T-helper 9 cell (primary cell): ENCODE measurements at regions not wholly inside any gene's neighbourhood (a gene's known extent, or its start where the extent isn't known, plus 50 kb on each side); places are given as distances from the start of the nearest gene placed in this dataset.
"Not testable (repeated sequence)": the region's sequence is repeated elsewhere in the genome, so short reads cannot be mapped to it uniquely, and the experiment has no call there.

Experiments
- DNase-seq: peaks from one replicate; pipeline ENCODE4 v3.0.0-alpha.2; 2020

GRCh38 chr14:85917716-85918115 lies 387.8 kb downstream of the FLRT2 start:
- no peak for DNase-seq

GRCh38 chr14:85915711-85916110 lies 385.8 kb downstream of the FLRT2 start:
- no peak for DNase-seq

GRCh38 chr14:85912141-85912540 lies 382.2 kb downstream of the FLRT2 start:
- no peak for DNase-seq

GRCh38 chr14:85911044-85911443 lies 381.1 kb downstream of the FLRT2 start:
- no peak for DNase-seq

GRCh38 chr14:85909581-85909980 lies 379.6 kb downstream of the FLRT2 start:
- no peak for DNase-seq

GRCh38 chr14:85907536-85907935 lies 377.6 kb downstream of the FLRT2 start:
- no peak for DNase-seq

GRCh38 chr14:85897808-85898207 lies 367.9 kb downstream of the FLRT2 start:
- DNase-seq = no peak

- no peak for DNase-seq
Measured at GRCh38 chr14:85895603-85896002, 365.7 kb downstream of the FLRT2 start.

- no peak for DNase-seq
Measured at GRCh38 chr14:85892251-85892650, 362.3 kb downstream of the FLRT2 start.

- no peak for DNase-seq
Measured at GRCh38 chr14:85883966-85884365, 354.0 kb downstream of the FLRT2 start.

GRCh38 chr14:85883101-85883500 lies 353.2 kb downstream of the FLRT2 start:
- no peak for DNase-seq

GRCh38 chr14:85881935-85882334 lies 352.0 kb downstream of the FLRT2 start:
- DNase-seq = no peak

- no peak for DNase-seq
Measured at GRCh38 chr14:85878874-85879273, 348.9 kb downstream of the FLRT2 start.

GRCh38 chr14:85873006-85873405 lies 343.1 kb downstream of the FLRT2 start:
- no peak for DNase-seq

- no peak for DNase-seq
Measured at GRCh38 chr14:85867450-85867849, 337.5 kb downstream of the FLRT2 start.

- DNase-seq = no peak
Measured at GRCh38 chr14:85865701-85866100, 335.8 kb downstream of the FLRT2 start.

- no peak for DNase-seq
Measured at GRCh38 chr14:85858634-85859033, 328.7 kb downstream of the FLRT2 start.

GRCh38 chr14:85856430-85856829 lies 326.5 kb downstream of the FLRT2 start:
- DNase-seq = no peak

GRCh38 chr14:85853996-85854526 lies 324.1 kb downstream of the FLRT2 start:
- DNase-seq = no peak

GRCh38 chr14:85852906-85853305 lies 323.0 kb downstream of the FLRT2 start:
- no peak for DNase-seq

GRCh38 chr14:85852123-85852522 lies 322.2 kb downstream of the FLRT2 start:
- not testable (repeated sequence) for DNase-seq

- not testable (repeated sequence) for DNase-seq
Measured at GRCh38 chr14:85830549-85830948, 300.6 kb downstream of the FLRT2 start.

GRCh38 chr14:85829601-85830000 lies 299.7 kb downstream of the FLRT2 start:
- DNase-seq = not testable (repeated sequence)

GRCh38 chr14:85824526-85824925 lies 294.6 kb downstream of the FLRT2 start:
- no peak for DNase-seq

- DNase-seq = no peak
Measured at GRCh38 chr14:85822236-85822635, 292.3 kb downstream of the FLRT2 start.

GRCh38 chr14:85817430-85817829 lies 287.5 kb downstream of the FLRT2 start:
- DNase-seq = no peak
